ENCODE measurements at regions not wholly inside any gene's neighbourhood (a gene's known extent, or its start where the extent isn't known, plus 50 kb on each side); places are given as distances from the start of the nearest gene placed in this dataset.

GRCh38 chr17:77279448-77280303 is 138.9 kb downstream of the SEC14L1 start (continued):
- TF ChIP-seq ARID4B (CRISPR knock-in tag; IDR thresholded peaks at IDR 0.05): 0 out of 2 replicates have a peak, but pooled peaks have one; percentile 23
- no peak for TF ChIP-seq CAMTA2 (CRISPR knock-in tag; conservative IDR thresholded peaks at IDR 0.05)
- TF ChIP-seq, protein P1, sequence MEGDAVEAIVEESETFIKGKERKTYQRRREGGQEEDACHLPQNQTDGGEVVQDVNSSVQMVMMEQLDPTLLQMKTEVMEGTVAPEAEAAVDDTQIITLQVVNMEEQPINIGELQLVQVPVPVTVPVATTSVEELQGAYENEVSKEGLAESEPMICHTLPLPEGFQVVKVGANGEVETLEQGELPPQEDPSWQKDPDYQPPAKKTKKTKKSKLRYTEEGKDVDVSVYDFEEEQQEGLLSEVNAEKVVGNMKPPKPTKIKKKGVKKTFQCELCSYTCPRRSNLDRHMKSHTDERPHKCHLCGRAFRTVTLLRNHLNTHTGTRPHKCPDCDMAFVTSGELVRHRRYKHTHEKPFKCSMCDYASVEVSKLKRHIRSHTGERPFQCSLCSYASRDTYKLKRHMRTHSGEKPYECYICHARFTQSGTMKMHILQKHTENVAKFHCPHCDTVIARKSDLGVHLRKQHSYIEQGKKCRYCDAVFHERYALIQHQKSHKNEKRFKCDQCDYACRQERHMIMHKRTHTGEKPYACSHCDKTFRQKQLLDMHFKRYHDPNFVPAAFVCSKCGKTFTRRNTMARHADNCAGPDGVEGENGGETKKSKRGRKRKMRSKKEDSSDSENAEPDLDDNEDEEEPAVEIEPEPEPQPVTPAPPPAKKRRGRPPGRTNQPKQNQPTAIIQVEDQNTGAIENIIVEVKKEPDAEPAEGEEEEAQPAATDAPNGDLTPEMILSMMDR (IDR thresholded peaks at IDR 0.05 in 2 of 3, conservative IDR thresholded peaks at IDR 0.05 in 1 of 3; ENCODE audit: insufficient read depth in 2 of 3, low read depth in 1 of 3, low read length in 3 of 3): peak in 2 of 3 experiments; percentile 6 to 30; a peak in 3 of 6 replicates
- no peak for TF ChIP-seq ADNP (tag; IDR thresholded peaks at IDR 0.05)
- no peak for TF ChIP-seq MXI1 (IDR thresholded peaks at IDR 0.05; ENCODE audit: low read depth, low read length)
- no peak for TF ChIP-seq MCM7 (IDR thresholded peaks at IDR 0.05)
- TF ChIP-seq SLC30A9 (CRISPR knock-in tag; IDR thresholded peaks at IDR 0.05): no peak
- 0 out of 2 replicates have a peak, but pooled peaks have one; percentile 18 for TF ChIP-seq RB1 (IDR thresholded peaks at IDR 0.05; ENCODE audit: low read depth)
- TF ChIP-seq CBFB (CRISPR knock-in tag; IDR thresholded peaks at IDR 0.05): peak; percentile 94; the same call in 1 of the 2 replicates
- TF ChIP-seq, protein P2, sequence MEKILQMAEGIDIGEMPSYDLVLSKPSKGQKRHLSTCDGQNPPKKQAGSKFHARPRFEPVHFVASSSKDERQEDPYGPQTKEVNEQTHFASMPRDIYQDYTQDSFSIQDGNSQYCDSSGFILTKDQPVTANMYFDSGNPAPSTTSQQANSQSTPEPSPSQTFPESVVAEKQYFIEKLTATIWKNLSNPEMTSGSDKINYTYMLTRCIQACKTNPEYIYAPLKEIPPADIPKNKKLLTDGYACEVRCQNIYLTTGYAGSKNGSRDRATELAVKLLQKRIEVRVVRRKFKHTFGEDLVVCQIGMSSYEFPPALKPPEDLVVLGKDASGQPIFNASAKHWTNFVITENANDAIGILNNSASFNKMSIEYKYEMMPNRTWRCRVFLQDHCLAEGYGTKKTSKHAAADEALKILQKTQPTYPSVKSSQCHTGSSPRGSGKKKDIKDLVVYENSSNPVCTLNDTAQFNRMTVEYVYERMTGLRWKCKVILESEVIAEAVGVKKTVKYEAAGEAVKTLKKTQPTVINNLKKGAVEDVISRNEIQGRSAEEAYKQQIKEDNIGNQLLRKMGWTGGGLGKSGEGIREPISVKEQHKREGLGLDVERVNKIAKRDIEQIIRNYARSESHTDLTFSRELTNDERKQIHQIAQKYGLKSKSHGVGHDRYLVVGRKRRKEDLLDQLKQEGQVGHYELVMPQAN (IDR thresholded peaks at IDR 0.05; ENCODE audit: borderline replicate concordance): no peak
- peak; percentile 62 for TF ChIP-seq EP400 (IDR thresholded peaks at IDR 0.05)
- no peak for TF ChIP-seq MEIS2 (IDR thresholded peaks at IDR 0.05; ENCODE audit: partially characterized antibody)
- TF ChIP-seq GTF2E2 (tag; IDR thresholded peaks at IDR 0.05): no peak
- no peak for TF ChIP-seq THRB (CRISPR knock-in tag; conservative IDR thresholded peaks at IDR 0.05)
- TF ChIP-seq U2AF1 (optimal IDR thresholded peaks at IDR 0.05; ENCODE audit: low read depth, low read length): no peak
- 0 out of 2 replicates have a peak, but pooled peaks have one; percentile 41 for TF ChIP-seq ZNF766 (CRISPR knock-in tag; conservative IDR thresholded peaks at IDR 0.05)
- TF ChIP-seq BRD4 (IDR thresholded peaks at IDR 0.05): no peak
- peak in 1 of 2 experiments; percentile 51; a peak in 1 of 4 replicates for TF ChIP-seq TRIM24 (IDR thresholded peaks at IDR 0.05)
- TF ChIP-seq GATA2 (CRISPR knock-in tag; IDR thresholded peaks at IDR 0.05): 0 out of 2 replicates have a peak, but pooled peaks have one; percentile 13
